Stomach (tissue), 4 donors: ENCODE measurements at regions not wholly inside any gene's neighbourhood (a gene's known extent, or its start where the extent isn't known, plus 50 kb on each side); places are given as distances from the start of the nearest gene placed in this dataset.

Experiments used
- CTCF ChIP-seq, 7 experiments: fragments of 450-650 bp in 4 of 7; fragments of 200-600 bp in 3 of 7; sonication (generic) in 3 of 7; IDR thresholded peaks; one replicate each; pipeline ENCODE4 v1.5.1; 2016 to 2019; ENCODE audit warnings: antibody characterized with exemption in 7 of 7, control low read depth in 2 of 7, mild to moderate bottlenecking in 1 of 7
- EP300 ChIP-seq: sonication (generic); formaldehyde crosslinking; IDR thresholded peaks from one replicate; pipeline ENCODE4 v1.6.1; 2017; ENCODE audit warnings: antibody characterized with exemption
- POLR2A ChIP-seq, 4 donors: fragments of 450-650 bp; IDR thresholded peaks; one replicate each; pipeline ENCODE4 v1.6.1; 2016; ENCODE audit warnings: antibody characterized with exemption in 4 of 4, control low read depth in 2 of 4, mild to moderate bottlenecking in 1 of 4, moderate library complexity in 1 of 4
- POLR2AphosphoS5 ChIP-seq, 3 donors: sonication (generic); formaldehyde crosslinking; IDR thresholded peaks; one replicate each; pipeline ENCODE4 v1.6.1; 2016; ENCODE audit warnings: antibody characterized with exemption in 3 of 3

DNA sequence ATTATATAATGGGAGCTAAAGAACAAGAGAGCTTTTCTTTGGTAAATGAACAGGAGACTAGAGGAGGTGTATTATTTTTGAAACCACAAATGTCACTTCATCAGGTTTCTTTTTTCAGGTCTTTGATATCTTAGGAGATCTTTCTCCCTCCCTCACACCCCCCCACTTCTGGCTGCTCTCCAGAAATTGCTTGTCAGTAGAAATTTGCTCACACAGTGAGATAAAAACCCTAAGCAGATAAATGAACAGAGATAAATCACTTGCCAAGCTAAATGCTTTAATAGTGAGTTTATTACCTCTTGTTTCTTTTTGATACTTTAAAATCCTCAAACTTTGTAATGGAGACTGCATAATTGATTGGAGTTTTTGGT is 421.2 kb upstream of the TENM3 start:
- TF ChIP-seq CTCF (IDR thresholded peaks at IDR 0.05) (no peak), POLR2AphosphoS5 (IDR thresholded peaks at IDR 0.05) (no peak), POLR2A (IDR thresholded peaks at IDR 0.05) (no peak), EP300 (no peak)
